ENCODE measurements at regions not wholly inside any gene's neighbourhood (a gene's known extent, or its start where the extent isn't known, plus 50 kb on each side); places are given as distances from the start of the nearest gene placed in this dataset.

- no peak for TF ChIP-seq CTCF (IDR thresholded peaks at IDR 0.05)
- no peak for DNase-seq (ENCODE audit: low spot score)
- no peak overlapping the region for H3K4me3 ChIP-seq
- no peak overlapping the region for H3K27ac ChIP-seq
Observed at GRCh38 chr3:109897734-109898133, 560.4 kb upstream of the DPPA4 start.

DNA sequence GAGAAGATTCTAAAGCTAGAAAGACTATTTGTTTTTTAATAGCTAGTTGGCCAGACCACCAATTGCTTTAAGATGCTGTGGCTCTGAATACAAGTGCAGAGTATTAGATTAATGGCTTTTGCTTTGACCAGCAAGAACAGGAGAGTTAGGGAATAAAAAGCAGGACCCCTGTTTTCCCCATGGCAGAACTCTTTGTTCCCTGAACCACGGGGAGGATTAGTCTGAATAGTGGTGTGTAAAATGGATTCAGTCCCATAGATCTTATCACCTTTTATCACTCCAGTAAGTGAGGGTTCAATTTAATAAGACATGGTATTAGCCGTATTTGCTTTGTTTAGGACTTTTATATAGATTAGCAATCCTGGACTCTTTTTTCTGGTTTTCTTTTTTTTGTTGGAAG, 562.6 kb upstream of the DPPA4 start:
- H3K27ac ChIP-seq = no peak overlapping the region
- DNase-seq (ENCODE audit: low spot score) = no peak
- TF ChIP-seq CTCF (IDR thresholded peaks at IDR 0.05) = no peak
- no peak overlapping the region for H3K4me3 ChIP-seq

- no peak overlapping the region for H3K4me3 ChIP-seq
- DNase-seq (ENCODE audit: low spot score) = no peak
- no peak for TF ChIP-seq CTCF (IDR thresholded peaks at IDR 0.05)
- no peak overlapping the region for H3K27ac ChIP-seq
Observed at GRCh38 chr3:109900783-109901182, 563.4 kb upstream of the DPPA4 start.

GRCh38 chr3:109902549-109902948, 565.2 kb upstream of the DPPA4 start:
- H3K4me3 ChIP-seq = no peak overlapping the region

DNA sequence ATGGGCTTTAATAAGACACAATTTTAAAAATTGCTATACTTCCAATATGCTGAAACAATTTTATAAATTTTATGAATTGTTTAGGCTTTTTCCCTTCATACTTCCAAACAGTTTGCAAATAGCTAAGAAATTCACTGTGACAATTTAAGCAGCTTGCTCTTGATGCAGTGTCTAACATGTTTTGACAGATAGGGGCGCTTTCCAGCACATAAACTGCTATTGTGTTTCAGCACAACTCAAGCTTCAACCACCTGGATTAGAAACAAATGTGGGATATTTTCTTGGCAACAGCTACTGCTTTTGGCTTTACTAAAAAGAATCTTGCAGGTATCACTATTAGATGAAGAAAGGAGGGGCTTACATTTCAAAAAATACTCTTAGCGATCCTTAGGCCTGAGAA, 565.8 kb upstream of the DPPA4 start:
- H3K4me3 ChIP-seq = no peak overlapping the region
- DNase-seq (ENCODE audit: low spot score) = no peak
- no peak for TF ChIP-seq CTCF (IDR thresholded peaks at IDR 0.05)
- H3K27ac ChIP-seq = no peak overlapping the region

More at GRCh38 chr3:109902549-109902948, 565.2 kb upstream of the DPPA4 start:
- no peak for DNase-seq (ENCODE audit: low spot score)
- no peak for TF ChIP-seq CTCF (IDR thresholded peaks at IDR 0.05)
- no peak overlapping the region for H3K27ac ChIP-seq

DNA sequence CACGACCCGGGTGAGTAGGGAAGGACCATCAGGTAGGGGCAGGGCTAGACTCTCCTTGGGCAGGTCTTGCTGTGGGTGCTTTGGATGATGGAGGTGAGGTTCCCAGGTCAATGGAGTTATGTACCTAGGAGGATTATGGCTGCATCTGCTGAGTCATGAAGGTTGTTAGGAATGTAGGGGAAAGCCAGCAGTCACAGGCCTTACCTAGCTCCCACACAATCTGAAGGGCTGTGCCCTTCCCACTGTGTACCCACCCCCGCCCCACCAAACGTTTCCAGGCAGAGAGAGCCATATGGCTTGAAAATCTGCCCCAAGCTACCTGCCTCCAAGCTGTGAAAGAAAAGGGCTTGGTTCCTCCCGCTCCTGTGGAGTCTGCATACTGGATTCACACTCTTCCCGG, 573.4 kb upstream of the DPPA4 start:
- Histone ChIP-seq H3K27ac (no peak overlapping the region), H3K4me3 (no peak overlapping the region)
- no peak for TF ChIP-seq CTCF (IDR thresholded peaks at IDR 0.05)
- no peak for DNase-seq (ENCODE audit: low spot score)

DNA sequence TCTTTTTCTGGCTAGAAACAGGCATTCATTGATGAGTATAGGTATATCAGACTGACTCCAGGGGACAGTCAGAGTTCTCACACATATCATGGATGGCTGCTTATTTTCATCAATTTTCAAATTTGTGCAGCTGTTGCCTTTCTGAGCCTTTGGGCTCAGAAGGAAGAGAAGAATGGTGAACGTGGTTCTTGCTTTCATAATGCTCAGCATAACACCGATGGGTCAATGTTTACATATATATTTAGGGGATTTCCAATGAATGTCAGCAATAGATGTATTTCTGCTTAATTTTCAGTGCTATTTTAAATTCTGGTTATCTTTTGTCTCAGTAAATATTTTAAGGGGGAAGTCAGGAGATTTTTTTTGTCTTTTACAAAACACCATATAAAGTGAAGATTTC, 581.4 kb upstream of the DPPA4 start:
- no peak for DNase-seq (ENCODE audit: low spot score)
- no peak for TF ChIP-seq CTCF (IDR thresholded peaks at IDR 0.05)
- H3K4me3 ChIP-seq = no peak overlapping the region
- H3K27ac ChIP-seq = no peak overlapping the region
